HL-60/S4 treated with retinoic acid at 250 ng/mL for 4 days and 3 days (cell line): ENCODE measurements at regions not wholly inside any gene's neighbourhood (a gene's known extent, or its start where the extent isn't known, plus 50 kb on each side); places are given as distances from the start of the nearest gene placed in this dataset.
"Not testable (repeated sequence)": the region's sequence is repeated elsewhere in the genome, so short reads cannot be mapped to it uniquely, and the experiment has no call there.

Experiments used
- in situ Hi-C: fragments of 300-500 bp; cut with MboI; formaldehyde crosslinking; loops from 2 replicates; pipeline ENCODE4 v1.7.0; 2022; ENCODE audit warnings: low sequenced_read_pairs

DNA sequence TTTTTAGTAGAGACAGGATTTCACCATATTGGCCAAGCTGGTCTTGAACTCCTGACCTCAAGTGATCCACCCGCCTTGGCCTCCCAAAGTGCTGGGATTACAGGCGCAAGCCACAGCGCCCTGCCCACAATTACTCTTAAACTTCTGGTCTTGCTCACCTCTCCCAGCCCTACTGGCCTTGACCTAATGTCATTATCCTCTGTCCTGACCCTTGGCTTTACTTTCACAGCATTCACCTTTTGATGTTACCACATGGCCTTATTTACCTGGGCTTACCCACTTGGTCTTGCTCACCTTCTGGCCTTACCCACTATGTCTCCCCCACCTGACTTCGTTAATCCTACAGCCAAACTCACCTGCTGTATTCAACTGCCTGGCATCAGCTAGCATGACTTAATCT is 105.9 kb downstream of the IL12A start:
- in situ Hi-C loops, result no loop called here

DNA sequence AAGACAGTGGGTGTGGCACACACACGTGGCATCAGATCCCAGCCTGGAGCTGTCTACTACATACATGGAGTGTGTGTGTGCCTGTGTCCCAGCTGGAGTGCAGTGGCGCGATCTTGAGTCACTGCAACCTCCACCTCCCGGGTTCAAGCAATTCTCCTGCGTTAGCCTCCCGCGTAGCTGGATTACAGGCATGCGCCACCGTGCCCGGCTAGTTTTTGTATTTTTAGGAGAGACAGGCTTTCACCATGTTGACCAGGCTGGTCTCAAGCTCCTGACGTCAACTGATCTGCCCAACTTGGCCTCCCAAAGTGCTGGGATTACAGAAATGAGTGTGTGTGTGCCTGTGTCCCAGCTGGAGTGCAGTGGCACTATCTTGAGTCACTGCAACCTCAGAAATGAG is 108.8 kb downstream of the IL12A start:
- in situ Hi-C loops, result no loop called here

GRCh38 chr3:160098261-160098908 is 109.8 kb downstream of the IL12A start:
- in situ Hi-C loops, result no loop called here

- in situ Hi-C loops, result no loop called here
These were observed 110.4 kb downstream of the IL12A start for GRCh38 chr3:160098926-160099626.

GRCh38 chr3:160099834-160100233 is 111.2 kb downstream of the IL12A start:
- in situ Hi-C loops, result no loop called here

- in situ Hi-C loops, result no loop called here
These were observed 112.0 kb downstream of the IL12A start for GRCh38 chr3:160100610-160101009.

- in situ Hi-C loops, result not testable (repeated sequence)
These were observed 113.4 kb downstream of the IL12A start for GRCh38 chr3:160102001-160102400.

DNA sequence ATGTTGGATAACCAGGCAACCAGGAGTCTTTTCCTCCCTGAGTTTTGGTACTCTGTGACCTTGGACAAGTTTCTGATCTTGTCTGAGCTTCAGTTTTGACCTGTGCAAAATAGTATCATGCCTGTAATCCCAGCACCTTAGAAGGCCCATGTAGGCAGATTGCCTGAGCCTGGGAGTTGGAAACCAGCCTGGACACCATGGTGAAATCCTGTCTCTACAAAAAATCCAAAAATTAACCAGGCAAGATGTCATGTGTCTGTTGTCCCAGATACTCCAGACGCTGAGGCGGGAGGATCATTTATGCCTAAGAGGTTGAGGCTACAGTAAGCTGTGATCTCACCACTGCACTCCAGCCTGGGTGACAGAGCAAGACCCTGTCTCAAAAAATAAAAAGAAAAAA is 114.8 kb downstream of the IL12A start:
- in situ Hi-C loops, result no loop called here

GRCh38 chr3:160105907-160106584 is 117.4 kb downstream of the IL12A start:
- in situ Hi-C loops, result no loop called here

DNA sequence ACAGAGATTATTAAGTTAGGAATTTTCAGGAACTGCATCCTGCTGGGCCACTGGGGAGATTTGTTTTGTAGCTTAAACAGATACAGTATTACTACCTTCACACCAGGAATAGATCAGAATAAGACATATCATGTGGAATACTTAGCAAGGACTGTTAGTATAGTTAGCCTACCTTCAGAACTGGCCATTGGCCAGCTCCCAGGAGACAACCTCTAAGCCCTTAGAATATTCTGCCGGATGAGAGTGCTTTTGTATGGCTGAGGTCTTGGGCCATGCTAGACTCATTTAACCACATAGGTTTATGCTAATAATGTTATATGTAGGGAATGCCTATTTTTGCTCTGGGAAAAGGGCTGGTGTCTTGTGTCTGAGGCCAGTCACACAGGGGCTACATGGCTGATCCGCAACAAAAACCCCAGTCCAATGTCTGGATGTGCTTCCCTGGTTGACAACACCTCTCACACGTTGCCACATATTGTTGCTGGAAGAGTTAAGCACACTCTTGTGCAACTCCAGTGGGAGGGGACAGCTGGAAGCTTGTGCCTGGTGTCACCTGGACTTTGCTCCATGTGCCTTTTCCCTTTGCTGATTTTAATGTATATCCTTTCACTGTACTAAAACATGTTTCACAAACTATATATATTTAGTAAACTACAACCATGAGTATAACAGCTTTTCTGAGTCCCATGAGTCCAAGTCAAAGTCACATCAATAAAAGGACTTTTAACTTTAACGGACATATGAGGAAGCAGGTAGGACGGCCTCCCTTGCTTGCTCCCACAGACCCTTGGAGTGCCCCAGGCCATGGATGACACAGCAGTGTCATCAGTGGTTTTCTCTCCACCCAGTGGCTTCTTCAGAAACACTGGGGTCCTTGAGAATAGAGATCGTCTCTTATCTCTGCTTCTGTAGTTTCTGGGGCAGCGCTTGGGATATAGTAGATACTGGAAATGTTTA is 118.0 kb upstream of the C3orf80 start:
- in situ Hi-C loops, result no loop called here

DNA sequence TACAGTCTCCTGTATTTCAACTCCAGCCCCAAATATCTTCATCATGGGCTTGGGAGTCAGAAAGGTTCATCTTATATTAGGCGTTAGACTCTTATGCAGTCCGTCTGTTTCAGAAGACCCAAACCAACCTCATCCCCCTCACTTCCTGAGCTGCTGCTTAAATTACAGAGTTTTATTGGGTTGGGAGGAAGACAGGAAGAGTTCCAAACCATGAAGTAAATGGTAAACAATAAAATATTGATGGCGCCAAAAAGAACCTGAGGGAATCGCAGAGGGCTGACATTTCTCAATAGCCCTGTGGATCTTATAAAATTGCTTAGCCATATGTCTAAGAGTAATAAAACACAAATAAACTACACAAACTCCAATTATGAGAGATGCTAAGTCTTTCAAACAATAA is 116.9 kb upstream of the C3orf80 start:
- in situ Hi-C loops, result no loop called here

DNA sequence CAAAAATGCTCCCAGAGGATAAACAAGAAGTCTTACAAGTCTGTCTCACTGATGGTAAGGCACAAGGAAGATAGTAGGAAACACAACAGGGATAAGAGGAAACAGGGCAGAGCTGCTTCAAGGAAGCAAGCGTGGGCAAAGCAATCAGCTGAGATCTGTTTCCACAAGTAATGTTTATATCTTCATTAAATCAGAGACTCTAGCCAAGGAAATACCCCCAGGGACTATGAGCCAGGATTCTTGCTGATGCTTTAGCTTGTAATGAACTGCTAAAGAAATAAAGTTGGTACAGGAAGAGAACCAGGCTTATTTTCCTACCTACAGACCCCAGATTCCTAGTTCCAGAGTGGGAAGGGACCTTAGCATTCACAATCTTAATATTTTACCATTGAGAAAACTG is 112.7 kb upstream of the C3orf80 start:
- in situ Hi-C loops, result no loop called here

GRCh38 chr3:160112996-160113395 is 112.2 kb upstream of the C3orf80 start:
- in situ Hi-C loops, result no loop called here

GRCh38 chr3:160114355-160114995 is 110.7 kb upstream of the C3orf80 start:
- in situ Hi-C loops, result no loop called here

DNA sequence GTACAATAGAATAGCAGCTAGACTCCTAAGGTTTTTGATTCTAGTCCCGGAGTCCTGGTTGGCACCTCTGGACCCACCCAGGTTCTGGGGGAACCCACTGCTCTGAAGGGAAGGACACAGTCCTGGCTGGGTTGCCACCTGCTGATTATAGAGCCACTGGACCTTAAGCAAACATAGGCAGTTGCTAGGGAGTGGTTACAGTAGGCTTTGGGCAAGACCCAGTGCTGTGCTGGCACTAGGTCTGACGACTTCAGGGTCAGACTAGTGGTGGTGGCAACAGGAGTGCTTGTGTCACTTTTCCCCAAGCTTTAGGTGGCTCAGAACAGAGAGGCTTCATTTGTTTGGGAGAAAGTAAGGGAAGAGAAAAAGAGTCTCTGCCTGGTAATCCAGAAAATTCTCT is 109.8 kb upstream of the C3orf80 start:
- in situ Hi-C loops, result no loop called here

GRCh38 chr3:160124224-160124623 is 101.0 kb upstream of the C3orf80 start:
- in situ Hi-C loops, result no loop called here

DNA sequence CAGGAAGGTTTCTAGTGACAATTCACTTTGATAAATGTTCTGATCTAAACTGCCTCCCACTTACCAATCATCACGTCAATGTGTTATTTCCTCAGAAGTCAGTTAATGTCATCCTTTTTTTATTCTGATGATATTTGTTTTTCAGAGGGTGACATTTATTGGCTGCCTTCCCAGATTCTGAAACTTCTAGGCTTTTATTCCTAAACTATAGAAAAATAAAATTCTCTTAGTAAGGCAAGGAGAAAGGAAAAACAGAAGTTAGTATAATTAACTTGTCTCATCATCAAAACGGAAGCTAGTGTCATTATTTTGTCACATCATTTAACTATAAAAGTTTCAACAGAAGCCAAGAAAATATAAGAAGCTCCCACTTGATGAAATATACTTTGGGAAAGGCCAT is 100.0 kb upstream of the C3orf80 start:
- in situ Hi-C loops, result no loop called here

DNA sequence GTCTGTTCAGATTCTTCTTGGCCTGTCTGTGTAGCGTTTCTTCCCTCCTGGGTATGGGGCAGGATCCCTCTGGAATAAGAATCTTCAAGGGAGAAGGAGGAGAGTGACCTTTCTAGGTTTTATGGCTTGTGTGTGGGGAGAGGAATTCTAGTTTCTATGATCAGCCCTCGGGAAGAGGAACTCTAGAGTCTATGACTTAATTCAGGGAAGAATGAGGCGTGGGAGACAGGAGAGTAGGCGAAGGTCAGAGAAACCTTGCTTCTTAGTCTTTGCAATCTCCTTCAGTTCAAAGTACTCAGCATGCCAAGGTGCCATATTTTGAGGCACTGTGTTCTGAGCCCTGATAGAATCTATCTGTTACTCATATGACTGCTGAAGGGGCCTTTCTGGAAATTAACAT is 99.2 kb upstream of the C3orf80 start:
- in situ Hi-C loops, result no loop called here

- in situ Hi-C loops, result no loop called here
These were observed 98.5 kb upstream of the C3orf80 start for GRCh38 chr3:160126761-160127160.

DNA sequence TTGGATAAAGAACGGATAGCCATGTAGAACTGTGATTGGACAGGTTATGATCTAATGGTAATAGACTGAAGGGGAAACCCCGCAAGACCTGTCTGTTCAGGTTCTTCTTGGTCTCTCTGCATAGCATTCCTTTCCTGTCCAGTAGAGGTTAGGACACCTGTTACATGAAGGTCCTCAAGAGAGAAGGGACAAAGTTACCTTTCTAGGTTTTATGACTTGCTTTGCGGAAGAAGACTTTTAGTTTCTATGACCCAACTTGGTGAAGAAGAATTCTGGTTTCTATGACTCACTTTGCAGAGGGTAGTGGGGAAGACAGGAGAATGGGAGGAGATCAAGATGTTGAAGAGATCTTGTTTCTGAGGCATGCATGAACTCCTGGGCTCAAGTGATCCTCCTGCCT is 97.9 kb upstream of the C3orf80 start:
- in situ Hi-C loops, result no loop called here

DNA sequence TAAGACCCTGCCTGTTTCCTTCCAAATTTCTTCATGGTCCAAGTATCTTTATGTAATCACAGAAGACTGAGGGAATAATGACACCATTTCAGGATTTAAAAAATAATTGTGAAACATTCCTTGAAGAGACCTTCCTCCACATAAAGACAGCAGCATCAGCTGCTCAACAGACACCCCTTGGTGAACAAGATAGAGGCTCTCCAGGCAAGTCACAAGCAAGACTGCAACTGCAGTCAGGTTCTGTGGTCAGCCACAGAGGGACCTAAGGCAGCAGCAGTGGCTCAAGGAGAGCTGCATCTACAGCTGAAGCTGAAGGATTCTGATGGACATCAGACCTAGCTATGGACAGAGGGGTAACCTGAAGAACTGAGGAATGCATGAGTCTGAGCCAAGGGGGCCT is 97.2 kb upstream of the C3orf80 start:
- in situ Hi-C loops, result no loop called here
